ENCODE measurements at regions not wholly inside any gene's neighbourhood (a gene's known extent, or its start where the extent isn't known, plus 50 kb on each side); places are given as distances from the start of the nearest gene placed in this dataset.
"Not testable (repeated sequence)": the region's sequence is repeated elsewhere in the genome, so short reads cannot be mapped to it uniquely, and the experiment has no call there.

DNA sequence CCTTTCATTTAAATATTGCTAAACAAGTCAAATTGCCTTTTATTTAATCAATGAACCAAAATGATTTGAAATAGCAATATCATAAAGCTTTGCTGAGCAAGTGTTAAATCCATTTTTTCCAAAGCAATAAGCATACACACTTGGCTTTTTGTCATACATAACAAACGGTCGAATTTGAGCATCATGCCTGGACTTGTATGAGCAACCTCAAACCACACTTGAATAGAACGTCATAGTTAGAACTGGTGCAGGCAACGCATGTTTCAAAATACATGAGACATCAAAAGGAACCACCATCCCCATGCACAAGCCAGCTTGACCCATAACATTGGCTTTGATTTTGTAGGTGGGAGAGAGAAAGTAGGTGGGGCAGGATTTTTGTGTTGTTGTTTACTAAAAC lies 812.3 kb upstream of the FRG1 start:
- no peak for DNase-seq

DNA sequence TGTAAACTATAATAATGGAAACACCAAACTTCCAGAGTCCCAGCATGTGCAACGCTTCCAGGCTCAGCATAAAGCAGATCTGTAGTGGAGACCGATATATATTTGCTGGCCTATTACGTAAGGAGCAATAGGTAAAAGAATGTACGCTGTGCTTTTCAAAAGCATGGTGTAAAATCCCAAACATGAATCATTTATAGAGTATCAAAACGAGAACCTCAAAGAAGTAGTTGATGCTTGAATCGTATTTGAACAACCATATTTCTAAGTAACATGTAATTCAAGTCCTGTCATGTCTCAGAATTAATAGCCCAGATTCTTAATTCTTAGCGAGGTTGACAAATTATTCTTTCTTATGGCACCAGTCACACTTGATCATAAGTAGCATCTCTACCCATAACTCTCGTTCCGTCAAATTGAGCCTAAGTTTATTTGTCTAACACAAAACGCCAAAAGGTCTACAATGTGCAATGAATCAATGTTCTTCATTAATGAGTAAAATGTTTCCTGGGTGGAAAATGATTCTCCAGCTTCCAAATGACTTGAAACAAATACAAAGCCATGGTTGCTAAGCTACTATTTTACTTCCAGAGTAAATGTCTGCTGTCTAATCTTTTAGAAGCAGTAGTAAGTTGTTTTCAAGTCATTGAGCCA lies 811.5 kb upstream of the FRG1 start:
- no peak for DNase-seq

DNA sequence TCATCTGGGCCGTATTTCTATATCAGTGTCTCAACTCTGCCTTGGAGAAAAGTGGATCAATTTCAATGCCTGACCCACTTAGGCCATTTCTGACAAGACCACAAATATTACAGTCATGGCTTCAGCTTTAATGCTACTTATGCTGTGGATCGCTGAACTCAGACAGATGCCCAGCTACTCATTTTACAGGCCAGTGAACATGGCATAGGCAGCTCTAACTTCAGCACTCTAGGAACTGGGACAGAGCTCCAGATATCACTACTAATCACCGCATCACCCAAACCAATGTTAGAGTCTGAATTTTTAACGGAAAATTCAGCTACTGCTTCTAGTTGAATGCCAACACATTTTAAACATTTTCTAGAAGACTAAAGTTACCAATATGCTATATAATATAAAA lies 809.6 kb upstream of the FRG1 start:
- DNase-seq, result no peak

DNA sequence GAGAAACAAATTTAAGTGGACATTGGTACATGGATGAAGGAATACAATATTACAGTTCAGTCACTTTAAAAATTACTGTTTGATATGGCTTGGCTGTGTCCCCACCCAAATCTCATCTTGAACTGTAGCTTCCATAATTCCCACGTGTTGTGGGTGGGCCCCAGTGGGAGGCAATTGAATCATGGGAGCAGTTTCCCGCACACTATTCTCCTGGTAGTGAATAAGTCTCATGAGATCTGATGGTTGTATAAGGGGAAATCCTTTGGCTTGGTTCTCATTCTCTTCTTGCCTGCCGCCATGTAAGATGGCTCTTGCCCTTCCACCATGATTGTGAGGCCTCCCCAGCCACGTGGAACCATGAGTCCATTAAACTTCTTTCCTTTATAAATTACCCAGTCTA lies 804.2 kb upstream of the FRG1 start:
- DNase-seq, result no peak

DNA sequence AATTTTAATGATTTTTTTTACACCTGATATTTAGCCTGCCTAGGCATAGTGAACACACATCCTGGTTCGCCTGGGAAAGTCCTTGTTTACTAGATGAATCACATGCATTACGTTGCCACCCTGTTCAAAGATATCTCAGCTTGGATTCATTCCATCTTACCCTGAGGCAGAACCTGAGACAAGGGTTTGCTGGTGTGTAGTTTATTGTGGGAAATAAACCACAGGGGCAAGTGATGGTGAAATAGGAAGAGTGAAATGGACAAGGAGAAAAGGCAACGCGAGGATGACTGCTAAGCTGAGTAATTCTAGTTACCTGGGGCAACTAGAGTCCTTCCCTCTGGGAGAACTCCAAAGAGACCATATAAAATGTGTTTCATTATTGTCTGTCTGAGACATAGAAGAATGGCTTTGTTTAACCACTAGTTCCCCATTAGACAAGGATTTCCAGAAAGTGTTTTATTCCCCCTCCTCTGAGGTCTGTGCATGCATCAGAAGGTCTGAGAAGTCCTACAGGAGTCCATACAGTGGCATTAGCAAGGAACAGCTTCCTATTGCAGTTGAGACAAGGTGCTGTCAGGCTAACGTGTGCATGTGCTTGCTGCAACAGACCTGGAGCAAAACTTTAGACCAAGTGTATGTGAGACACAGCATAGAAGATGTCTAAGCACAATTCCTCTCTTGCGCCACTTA lies 797.3 kb upstream of the FRG1 start:
- no peak for DNase-seq

DNA sequence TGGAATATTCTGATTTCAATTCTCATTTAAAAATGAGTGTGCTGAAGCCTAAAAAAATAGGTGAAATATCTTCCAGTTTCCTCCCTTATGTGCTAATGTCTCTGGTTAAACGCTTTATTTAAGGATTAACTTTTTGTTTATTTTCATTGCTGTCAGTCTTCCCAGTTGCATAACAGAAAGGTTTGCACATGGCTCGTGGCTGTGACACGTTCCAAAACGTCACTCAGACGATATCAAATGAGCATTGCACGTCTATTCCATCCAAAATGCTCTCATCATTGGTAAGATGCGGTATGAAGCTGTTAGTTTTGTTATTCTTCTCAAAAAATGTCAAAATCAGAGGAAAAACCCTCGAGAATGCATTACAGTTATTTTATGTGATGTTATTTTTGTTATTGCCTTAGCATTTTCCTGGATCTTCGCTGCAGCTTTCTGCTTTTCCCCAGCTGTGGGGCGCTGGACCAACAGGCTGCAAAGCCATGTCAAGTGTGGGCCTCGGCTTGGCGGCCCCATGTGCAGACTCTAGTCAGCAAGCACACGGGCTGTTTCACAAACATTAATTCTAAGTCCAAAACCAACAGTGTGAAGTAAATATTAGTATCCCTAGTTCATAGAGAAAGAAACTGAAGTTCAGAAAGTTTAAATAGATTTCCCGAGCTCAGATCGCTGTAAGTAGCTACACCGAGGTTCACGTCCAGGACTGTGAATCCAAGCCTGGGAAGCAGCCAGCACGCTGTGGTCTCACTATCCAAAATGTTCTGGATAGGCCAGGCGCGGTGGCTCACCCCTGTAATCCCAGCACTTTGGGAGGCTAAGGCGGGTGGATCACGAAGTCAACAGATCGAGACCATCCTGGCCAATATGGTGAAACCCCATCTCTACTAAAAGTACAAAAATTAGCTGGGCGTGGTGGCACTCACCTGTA lies 793.4 kb upstream of the FRG1 start:
- DNase-seq, result no peak

DNA sequence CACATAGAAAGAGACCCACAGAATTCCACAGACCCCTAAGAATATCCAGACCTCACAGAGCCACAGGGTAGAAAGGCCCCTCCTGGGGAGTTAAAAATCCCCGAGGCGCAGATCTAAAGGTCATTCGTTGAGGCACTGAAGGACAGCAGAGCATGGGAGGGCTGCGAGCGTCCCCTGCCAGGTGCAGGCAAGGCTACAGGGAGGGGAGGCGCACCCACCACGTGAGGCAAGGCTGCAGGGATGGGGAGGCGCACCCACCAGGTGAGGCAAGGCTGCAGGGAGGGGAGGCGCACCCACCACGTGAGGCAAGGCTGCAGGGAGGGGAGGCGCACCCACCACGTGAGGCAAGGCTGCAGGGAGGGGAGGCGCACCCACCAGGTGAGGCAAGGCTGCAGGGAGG lies 785.6 kb upstream of the FRG1 start:
- DNase-seq, result not testable (repeated sequence)

DNA sequence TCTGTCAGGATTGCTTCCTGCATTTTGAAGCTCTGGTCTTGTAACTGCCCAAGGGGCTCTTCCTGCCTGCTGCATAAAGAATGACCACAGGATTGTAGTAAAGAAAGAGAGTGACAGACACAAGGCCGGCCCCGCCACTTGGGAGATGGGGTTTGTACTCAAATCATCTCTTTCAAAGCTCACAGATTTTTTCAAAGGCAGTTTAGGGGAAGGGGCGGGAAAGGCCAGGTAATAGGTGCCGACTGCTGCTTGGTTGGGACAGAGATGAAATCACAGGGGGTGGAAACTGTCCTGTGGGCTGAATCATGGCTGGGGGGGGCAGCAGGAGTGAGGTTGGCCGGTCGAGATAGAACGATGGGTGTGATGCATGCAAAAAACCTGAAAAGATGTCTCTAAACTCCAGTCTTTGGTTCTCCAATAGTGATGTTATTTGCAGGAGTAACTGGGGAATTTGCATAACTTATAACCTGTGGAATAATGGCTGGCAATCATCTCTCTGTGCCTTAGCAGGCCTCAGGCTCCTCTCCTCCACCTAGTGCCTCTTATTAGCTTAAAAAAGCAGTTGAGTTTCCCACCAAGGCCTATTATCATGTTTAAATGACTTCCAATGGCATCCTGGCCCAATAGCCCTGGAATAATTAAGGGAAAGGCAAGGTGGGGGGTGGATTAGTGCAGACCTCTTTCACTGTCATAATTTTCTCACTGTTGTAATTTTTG lies 778.4 kb upstream of the FRG1 start:
- no peak for DNase-seq

DNA sequence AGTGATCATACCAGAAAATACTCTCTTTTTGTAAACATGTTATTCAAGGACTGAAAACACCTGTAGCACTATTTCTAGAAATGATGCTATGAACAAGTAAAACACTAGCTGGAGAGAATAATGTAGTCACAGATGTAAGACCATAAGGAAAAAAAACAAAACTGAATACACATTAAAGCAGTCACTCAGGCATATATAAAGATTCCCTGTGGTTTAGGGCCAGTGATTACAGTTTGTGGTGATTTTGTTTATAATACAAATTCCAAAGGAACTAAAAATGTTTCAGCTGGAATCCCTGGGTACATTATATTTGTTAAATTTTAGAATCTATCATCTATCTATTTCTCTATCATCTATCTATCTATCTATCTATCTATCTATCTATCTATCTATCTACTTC lies 777.8 kb upstream of the FRG1 start:
- DNase-seq, result no peak

DNA sequence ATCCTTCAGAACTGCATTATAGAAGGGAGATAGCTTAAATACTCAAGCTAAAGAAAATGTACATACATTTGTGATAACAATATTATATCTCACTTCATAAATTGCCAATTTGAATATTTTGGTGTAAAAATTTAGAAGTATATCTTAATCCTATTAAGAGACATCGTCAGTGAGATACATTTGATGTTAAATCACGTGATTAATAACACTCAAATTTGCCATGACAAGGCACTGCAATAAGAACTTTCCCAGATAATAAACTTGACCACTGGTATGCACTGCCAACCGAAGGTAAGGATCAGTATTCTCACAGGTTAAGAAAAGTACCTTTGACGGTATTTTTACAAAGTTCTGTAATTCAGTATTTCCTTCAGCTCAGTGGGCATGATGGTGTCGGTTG lies 764.7 kb upstream of the FRG1 start:
- DNase-seq, result no peak

DNA sequence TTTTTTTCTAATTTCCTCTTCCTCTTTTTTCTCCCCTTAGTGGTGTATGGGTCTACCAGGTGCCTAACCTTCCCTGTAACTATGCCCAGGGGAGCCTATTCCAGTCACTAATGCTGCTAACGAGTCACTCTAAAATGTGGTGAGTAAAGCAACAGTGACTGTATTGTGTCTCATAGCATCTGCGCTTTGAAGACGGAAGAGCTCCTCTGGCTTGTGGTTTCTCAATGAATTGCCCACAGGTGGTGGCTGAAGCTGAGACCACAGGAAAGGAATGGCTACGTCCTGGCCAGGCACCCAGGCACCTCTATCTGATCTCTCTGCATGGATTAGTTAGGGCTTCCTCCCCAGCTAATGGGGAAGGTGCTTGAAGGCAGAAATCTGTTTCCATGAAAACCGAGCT lies 763.5 kb upstream of the FRG1 start:
- no peak for DNase-seq

DNA sequence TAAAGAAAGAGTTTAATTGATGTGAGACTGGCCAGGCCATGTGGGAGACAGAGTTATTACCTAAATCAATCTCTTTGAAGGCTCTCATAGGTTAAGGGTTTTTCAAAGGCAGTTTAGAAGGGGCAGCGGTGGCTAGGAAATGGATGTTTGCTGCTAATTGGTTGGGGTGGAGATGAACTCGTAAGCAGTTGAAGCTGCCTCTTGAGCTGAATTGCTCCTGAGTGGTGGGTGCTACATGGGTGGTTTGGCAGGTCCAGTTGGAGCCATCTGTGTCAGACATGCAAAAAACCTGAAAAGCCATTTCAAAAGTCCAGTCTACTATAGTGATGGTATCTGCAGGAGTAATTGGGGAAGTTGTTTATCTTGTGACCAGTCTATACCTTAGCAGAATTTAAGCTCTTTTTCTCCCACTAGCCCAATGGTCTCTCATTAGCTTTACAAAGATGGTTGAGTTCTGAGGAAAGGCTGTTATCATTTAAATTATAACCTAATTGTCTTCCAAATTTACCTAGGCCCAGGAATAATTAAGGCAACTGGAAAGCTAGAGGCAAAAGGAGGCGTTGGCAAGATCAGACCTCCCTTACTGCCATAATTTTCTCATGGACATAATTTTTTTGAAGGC lies 762.4 kb upstream of the FRG1 start:
- no peak for DNase-seq

DNA sequence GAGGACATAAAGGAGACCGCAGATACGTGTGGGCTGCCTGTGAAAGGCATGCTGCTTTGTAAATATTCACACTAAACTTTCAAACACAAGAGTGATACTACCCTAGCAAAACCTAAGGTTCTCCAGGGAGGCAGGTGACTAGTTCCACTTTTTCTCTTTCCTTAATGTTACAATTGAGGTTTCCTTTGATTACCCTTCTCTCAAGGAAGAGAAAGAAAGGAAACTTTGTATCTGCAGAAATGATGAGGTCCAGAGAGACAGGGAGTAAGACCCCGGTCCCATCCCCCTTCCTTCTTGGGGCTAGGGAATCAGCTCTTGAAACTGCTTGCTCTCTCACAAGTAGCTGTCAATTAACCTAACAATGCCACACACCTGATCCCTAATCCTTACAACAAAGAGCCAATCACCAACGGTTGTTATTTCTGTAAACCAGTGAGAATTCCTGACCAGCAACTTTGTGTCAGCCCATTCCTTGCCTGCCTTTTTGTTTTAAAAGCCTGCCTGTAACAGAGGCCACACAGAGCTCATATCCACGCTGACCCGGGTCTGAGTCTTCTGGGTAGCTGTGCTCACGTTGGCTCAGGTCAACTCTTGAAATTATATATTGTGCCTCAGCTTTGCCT lies 754.8 kb upstream of the FRG1 start:
- DNase-seq, result no peak

DNA sequence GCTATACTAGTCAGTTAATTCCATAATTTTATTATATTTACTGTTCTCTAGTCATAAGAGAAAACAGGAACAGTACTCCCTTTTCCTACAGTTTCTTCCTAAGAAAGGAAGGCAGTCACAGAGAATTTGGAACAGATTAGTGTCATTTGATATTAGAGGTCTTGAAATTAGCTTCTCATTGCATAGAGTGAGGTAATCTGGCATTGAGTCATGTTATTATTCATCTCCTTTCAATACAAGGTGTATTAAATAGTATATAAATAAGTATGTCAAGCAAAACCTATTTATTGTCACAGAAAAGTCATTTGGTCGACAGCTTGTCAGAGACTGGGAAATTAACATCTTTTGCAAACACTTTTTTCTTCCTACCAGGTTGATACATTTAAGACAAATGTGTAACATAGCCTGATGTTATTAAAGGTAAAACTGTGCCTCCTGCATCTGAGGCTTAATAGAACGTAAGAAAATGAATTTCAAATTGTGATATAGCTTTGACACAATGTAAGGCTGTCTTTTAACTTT lies 753.1 kb upstream of the FRG1 start:
- DNase-seq, result no peak

DNA sequence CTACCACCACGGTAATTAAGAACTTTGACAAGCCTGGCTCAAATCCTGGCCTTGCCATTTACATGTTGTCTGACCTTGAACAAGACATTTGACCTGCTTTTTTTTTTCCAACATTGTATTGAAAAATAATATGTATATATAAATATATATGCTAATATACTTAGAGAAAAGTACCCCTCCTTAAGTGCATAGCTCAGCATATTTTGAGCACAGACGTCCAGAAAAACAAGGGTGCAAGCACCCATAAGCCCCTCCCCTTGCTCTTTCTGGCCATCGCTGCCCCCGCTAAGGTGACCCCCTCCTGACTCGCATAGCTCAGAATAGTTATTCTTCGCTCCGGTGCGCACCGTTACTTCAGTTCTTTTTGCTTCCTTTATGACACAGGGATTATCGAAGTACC lies 742.0 kb upstream of the FRG1 start:
- DNase-seq, result no peak

DNA sequence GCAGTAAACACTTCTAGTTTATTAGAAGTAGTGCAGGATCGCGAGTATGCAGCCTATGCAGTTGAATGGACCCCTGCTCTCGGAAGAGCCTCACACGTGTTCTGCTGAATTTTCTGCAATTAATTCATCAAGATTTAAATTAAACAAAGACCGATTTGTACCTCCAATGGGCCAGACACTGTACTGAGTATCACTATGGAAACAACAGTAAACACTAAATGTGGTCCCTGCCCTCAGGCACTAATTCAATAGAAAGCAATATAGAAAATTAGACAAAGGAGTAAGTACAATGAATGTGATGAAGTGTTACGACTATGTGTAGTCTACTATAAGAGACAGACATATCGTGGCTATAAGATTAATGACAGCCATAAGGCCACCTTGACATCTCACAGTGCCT lies 740.3 kb upstream of the FRG1 start:
- DNase-seq, result no peak

DNA sequence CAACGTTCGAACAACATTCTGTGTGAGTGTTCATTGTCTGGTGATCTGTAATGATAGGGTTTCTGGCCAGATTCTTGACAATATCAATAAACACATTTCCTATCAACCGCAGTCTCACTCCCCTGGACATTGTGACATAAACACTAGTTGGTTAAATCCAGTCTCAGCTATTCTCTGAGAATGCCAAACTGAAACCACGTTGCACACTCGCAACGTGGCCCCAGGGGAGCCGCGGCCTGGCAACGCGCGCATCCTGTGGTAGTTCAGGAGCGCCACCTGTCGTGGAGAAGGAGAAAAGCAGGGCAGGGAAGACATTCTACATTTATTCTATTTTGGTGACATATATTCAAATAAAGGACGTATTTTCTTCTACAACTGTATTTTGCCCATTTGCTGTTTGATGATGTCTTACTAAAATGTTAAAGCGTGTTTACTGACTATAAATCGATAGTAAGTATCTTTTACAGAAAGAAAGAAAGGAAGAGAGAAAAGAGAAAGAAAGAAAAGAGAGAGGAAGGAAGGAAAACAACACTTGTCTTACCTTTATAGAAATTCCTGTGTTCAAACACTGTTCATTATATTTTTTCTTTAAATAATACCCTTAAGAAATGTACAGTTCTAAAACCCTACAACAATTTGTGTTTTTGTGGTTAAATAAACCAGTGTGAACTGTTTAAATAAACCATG lies 738.3 kb upstream of the FRG1 start:
- peak; percentile 37 for DNase-seq

DNA sequence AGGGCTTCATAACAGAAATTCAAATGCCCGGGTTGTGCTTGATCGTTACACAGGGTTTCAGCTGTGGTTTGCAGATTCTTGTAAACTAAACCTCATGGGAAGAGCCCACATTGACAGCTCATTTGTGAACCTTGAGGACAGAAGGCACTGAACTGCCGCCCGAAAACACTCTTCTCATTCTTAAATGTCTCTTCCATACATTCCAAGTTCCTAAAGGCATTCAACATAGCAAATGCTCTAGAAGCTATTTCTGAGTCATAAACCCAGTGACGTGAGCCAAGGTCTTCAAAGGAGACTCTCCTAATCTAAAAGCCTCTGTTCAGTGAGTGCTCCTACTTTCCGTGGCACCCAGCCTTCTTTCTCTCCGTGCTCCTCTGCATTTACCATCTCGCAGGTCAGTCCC lies 737.8 kb upstream of the FRG1 start:
- no peak for DNase-seq

DNA sequence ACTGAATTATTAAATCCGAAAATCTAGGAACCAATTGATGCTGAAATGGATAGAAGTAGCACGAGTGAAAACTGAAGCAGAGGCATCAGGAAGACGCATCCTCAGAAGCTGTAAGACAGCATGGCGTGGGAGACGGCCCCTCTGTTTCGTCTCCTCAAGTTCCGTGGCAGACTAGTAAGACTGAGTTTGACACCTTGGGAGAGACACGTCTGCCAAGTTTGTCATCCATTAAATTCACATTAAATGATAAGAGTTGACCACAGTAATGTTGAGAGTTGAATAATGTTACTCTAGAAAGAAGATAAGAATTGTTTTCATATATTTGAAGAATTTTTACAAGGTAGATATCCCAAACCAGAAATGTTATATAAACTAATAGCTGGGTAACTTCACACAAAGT lies 736.1 kb upstream of the FRG1 start:
- no peak for DNase-seq

DNA sequence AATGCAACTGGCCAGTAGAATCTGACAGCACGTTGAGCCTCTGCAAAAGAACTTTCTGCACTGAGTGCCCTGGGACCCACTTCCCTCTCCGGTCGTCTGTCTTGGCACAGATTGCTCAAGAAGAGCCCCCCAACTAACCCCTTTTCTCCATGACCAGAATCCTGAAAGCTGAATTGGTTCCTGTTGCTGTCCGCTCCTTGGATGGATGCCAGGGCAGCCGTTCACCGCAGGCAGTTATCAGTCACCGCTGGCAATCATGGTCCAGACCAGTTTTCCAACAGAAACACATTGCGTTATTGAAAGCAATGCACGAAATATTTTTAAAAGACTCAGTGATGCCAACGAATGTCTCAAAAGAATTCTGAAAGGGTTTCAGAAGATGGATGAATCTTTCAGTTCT lies 733.7 kb upstream of the FRG1 start:
- DNase-seq, result no peak

DNA sequence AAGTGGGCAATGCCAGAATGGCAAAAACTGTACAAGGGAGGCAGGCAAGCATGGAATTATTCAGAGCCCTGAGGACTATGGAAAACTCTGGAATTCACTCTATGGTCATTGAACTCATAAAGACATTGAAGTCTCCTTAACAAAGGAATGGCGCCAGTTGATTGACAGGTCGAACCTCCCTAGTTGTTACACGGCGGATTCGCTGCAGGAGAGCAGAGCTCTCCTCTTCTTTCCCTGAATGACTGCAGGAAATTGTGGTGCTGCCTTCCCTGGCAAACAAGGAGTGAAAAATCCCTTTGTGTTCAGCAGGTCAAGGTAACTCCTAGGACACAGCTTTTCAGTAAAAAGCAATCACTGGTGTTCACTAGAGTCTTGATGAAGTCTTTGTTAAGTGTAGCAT lies 732.8 kb upstream of the FRG1 start:
- no peak for DNase-seq

DNA sequence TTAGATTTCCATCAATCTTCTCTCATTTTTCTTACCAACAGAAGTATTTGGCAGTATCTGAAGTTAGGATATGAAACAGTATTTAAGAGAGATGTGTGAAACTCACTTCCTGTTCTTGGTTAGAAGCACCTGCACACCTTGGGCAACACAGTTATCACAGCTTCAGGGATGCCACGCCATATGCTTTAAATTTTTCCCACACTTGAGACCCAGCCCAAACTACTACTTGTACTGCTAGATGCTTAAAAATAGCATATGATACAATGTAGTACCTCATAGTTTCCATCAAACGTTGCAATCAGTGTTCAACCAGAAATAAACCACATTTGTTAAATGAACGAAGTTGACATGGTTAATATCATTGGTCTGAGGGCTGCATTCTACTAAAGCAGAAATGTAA lies 725.1 kb upstream of the FRG1 start:
- no peak for DNase-seq

All from stimulated activated CD4-positive, alpha-beta T cell treated with anti-CD3 and anti-CD28 coated beads, Interleukin-1b, Interleukin-23, amount 100 ng/mL, for 48 hours (primary cell).